ENCODE measurements at regions not wholly inside any gene's neighbourhood (a gene's known extent, or its start where the extent isn't known, plus 50 kb on each side); places are given as distances from the start of the nearest gene placed in this dataset.

- no peaks in the 10 kb centered on the region for H3K27me3 ChIP-seq (ENCODE audit: control insufficient read depth in 2 of 2, insufficient read depth in 2 of 2, low read length in 2 of 2)
- no peak overlapping the region for H2AFZ ChIP-seq (ENCODE audit: low read depth, low read length)
- H3K4me3 ChIP-seq: no peak overlapping the region
- 0 out of 2 replicates have a peak, but pooled peaks have one; percentile 11 for TF ChIP-seq CEBPG (CRISPR knock-in tag; IDR thresholded peaks at IDR 0.05)
- no peak for TF ChIP-seq CEBPG (tag; conservative IDR thresholded peaks at IDR 0.05 in 1 of 2, IDR thresholded peaks at IDR 0.05 in 1 of 2)
- no peak for TF ChIP-seq FUS (optimal IDR thresholded peaks at IDR 0.05; ENCODE audit: low read depth, low read length)
- FAIRE-seq (no peak), ATAC-seq (no peak), DNase-seq (ENCODE audit: extremely low read depth in 1 of 4, low spot score in 3 of 4) (no peak)
- ChIA-PET POLR2A (no interaction called here), CTCF (ENCODE audit: low intra/inter-chr PET ratio) (no interaction called here)
- no peaks in the 10 kb centered on the region for H3K79me2 ChIP-seq (ENCODE audit: control insufficient read depth, insufficient read depth, low read length)
- no peak overlapping the region for H3K4me2 ChIP-seq (ENCODE audit: insufficient read depth, low read length)
- H3K9me1 ChIP-seq (ENCODE audit: control insufficient read depth, insufficient read depth, low read length): no peaks in the 10 kb centered on the region
- H3K36me3 ChIP-seq (ENCODE audit: control insufficient read depth, insufficient read depth, low read length): no peaks in the 10 kb centered on the region
- H3K9ac ChIP-seq (ENCODE audit: insufficient read depth in 1 of 2, low read depth in 2 of 2, low read length in 2 of 2): no peak overlapping the region
- BruUV-seq (replicated peaks): no TSS peak
- intact Hi-C loops (cut with micrococcal nuclease): no loop called here
- no peak overlapping the region for H3K27ac ChIP-seq (ENCODE audit: extremely low read depth, low read depth, low read length)
- no peaks in the 10 kb centered on the region for H3K9me3 ChIP-seq (replicated peaks; ENCODE audit: control insufficient read depth, insufficient read depth, low read depth, low read length)
- in situ Hi-C loops (cut with MboI): no loop called here
- no peaks in the 10 kb centered on the region for H4K20me1 ChIP-seq (replicated peaks; ENCODE audit: control insufficient read depth, insufficient read depth, low read length)
- WGBS (ENCODE audit: insufficient coverage, low coverage, missing lambda C conversion rate): 0% methylated on average over 2 of the region's 2 CpGs
- no peaks in the 10 kb centered on the region for H3K4me1 ChIP-seq (replicated peaks in 1 of 2; ENCODE audit: control insufficient read depth in 2 of 2, insufficient read depth in 2 of 2, low read length in 2 of 2)
These were observed 1576.8 kb downstream of the CDH8 start for GRCh38 chr16:60459463-60459862.

- CTCF ChIA-PET (ENCODE audit: low intra/inter-chr PET ratio): no interaction called here
- no peak for ATAC-seq
- in situ Hi-C loops (cut with MboI): no loop called here
- Histone ChIP-seq H2AFZ (ENCODE audit: low read depth, low read length) (no peak overlapping the region), H3K4me3 (no peak overlapping the region), H3K36me3 (ENCODE audit: control insufficient read depth, insufficient read depth, low read length) (no peaks in the 10 kb centered on the region), H3K27me3 (ENCODE audit: control insufficient read depth in 2 of 2, insufficient read depth in 2 of 2, low read length in 2 of 2) (no peaks in the 10 kb centered on the region), H3K4me2 (ENCODE audit: insufficient read depth, low read length) (no peak overlapping the region), H3K9me3 (replicated peaks; ENCODE audit: control insufficient read depth, insufficient read depth, low read depth, low read length) (no peaks in the 10 kb centered on the region), H3K79me2 (ENCODE audit: control insufficient read depth, insufficient read depth, low read length) (no peaks in the 10 kb centered on the region), H3K9me1 (ENCODE audit: control insufficient read depth, insufficient read depth, low read length) (no peaks in the 10 kb centered on the region), H3K27ac (ENCODE audit: extremely low read depth, low read depth, low read length) (no peak overlapping the region), H3K4me1 (replicated peaks in 1 of 2; ENCODE audit: control insufficient read depth in 2 of 2, insufficient read depth in 2 of 2, low read length in 2 of 2) (no peaks in the 10 kb centered on the region), H4K20me1 (replicated peaks; ENCODE audit: control insufficient read depth, insufficient read depth, low read length) (no peaks in the 10 kb centered on the region), H3K9ac (ENCODE audit: insufficient read depth in 1 of 2, low read depth in 2 of 2, low read length in 2 of 2) (no peak overlapping the region)
- BruUV-seq (replicated peaks): no TSS peak
- POLR2A ChIA-PET: no interaction called here
- intact Hi-C loops (cut with micrococcal nuclease): no loop called here
- TF ChIP-seq ZNF431 (CRISPR knock-in tag; IDR thresholded peaks at IDR 0.05) (no peak), NCOA4 (IDR thresholded peaks at IDR 0.05; ENCODE audit: partially characterized antibody) (no peak), CBX8 (IDR thresholded peaks at IDR 0.05; ENCODE audit: borderline replicate concordance, extremely low read depth, low read depth, low read length, poor library complexity, severe bottlenecking) (no peak), ZNF444 (CRISPR knock-in tag; IDR thresholded peaks at IDR 0.05) (no peak), RBM17 (IDR thresholded peaks at IDR 0.05; ENCODE audit: borderline replicate concordance, low read depth, low read length) (no peak), MLX (CRISPR knock-in tag; conservative IDR thresholded peaks at IDR 0.05) (no peak), TCF3 (CRISPR knock-in tag; IDR thresholded peaks at IDR 0.05) (no peak), SOX6 (IDR thresholded peaks at IDR 0.05) (no peak), KLF6 (CRISPR knock-in tag; IDR thresholded peaks at IDR 0.05; ENCODE audit: borderline replicate concordance) (no peak), RHOXF2B (CRISPR knock-in tag; conservative IDR thresholded peaks at IDR 0.05) (no peak), GTF3C2 (IDR thresholded peaks at IDR 0.05; ENCODE audit: borderline replicate concordance, extremely low read depth, insufficient read length) (no peak), TRIM24 (IDR thresholded peaks at IDR 0.05) (no peak)
- WGBS (ENCODE audit: insufficient coverage, low coverage, missing lambda C conversion rate): 9% methylated on average over 1 of the region's 1 CpG
- no peak for DNase-seq (ENCODE audit: extremely low read depth in 1 of 4, low spot score in 3 of 4)
- FAIRE-seq: no peak
These were observed 1578.0 kb downstream of the CDH8 start for GRCh38 chr16:60458255-60458654.
